DMS 273 (cell line): ENCODE measurements at regions not wholly inside any gene's neighbourhood (a gene's known extent, or its start where the extent isn't known, plus 50 kb on each side); places are given as distances from the start of the nearest gene placed in this dataset.

Experiments
- DNase-seq: peaks from one replicate; lab custom pipeline; 2025; ENCODE audit not compliant: unreplicated experiment; lab: John Stamatoyannopoulos, UW

- DNase-seq = no peak
Observed at GRCh38 chr2:215627771-215628170, 191.9 kb upstream of the FN1 start.

- peak; percentile 87 for DNase-seq
Observed at GRCh38 chr2:215626812-215627281, 191.0 kb upstream of the FN1 start.

GRCh38 chr2:215626063-215626462 is 190.2 kb upstream of the FN1 start:
- DNase-seq = no peak

GRCh38 chr2:215625207-215625606 is 189.3 kb upstream of the FN1 start:
- DNase-seq = no peak

GRCh38 chr2:215624423-215624829 is 188.6 kb upstream of the FN1 start:
- DNase-seq = peak; percentile 43

- DNase-seq = no peak
Observed at GRCh38 chr2:215622837-215623236, 187.0 kb upstream of the FN1 start.

GRCh38 chr2:215621381-215621780 is 185.5 kb upstream of the FN1 start:
- no peak for DNase-seq

GRCh38 chr2:215620528-215620927 is 184.7 kb upstream of the FN1 start:
- DNase-seq = no peak

GRCh38 chr2:215619989-215620388 is 184.1 kb upstream of the FN1 start:
- DNase-seq = peak; percentile 31

GRCh38 chr2:215619022-215619958 is 183.4 kb upstream of the FN1 start:
- DNase-seq = peak; percentile 91

- DNase-seq = no peak
Observed at GRCh38 chr2:215618145-215618544, 182.3 kb upstream of the FN1 start.

GRCh38 chr2:215617060-215617824 is 181.4 kb upstream of the FN1 start:
- DNase-seq = no peak

- DNase-seq = no peak
Observed at GRCh38 chr2:215615803-215616174, 179.9 kb upstream of the FN1 start.

GRCh38 chr2:215615067-215615802 is 179.4 kb upstream of the FN1 start:
- DNase-seq = no peak

- no peak for DNase-seq
Observed at GRCh38 chr2:215614296-215614695, 178.4 kb upstream of the FN1 start.

GRCh38 chr2:215613888-215614287 is 178.0 kb upstream of the FN1 start:
- DNase-seq = no peak

- DNase-seq = no peak
Observed at GRCh38 chr2:215613280-215613679, 177.4 kb upstream of the FN1 start.

- no peak for DNase-seq
Observed at GRCh38 chr2:215612786-215613185, 176.9 kb upstream of the FN1 start.

GRCh38 chr2:215611609-215612386 is 175.9 kb upstream of the FN1 start:
- no peak for DNase-seq
